GM13976 (cell line): ENCODE measurements at regions not wholly inside any gene's neighbourhood (a gene's known extent, or its start where the extent isn't known, plus 50 kb on each side); places are given as distances from the start of the nearest gene placed in this dataset.
"Not testable (repeated sequence)": the region's sequence is repeated elsewhere in the genome, so short reads cannot be mapped to it uniquely, and the experiment has no call there.

Experiments used
- DNase-seq: peaks from one replicate; pipeline ENCODE4 v3.0.0; 2012; ENCODE audit warnings: low spot score
- in situ Hi-C: fragments of 300-500 bp; cut with MboI; formaldehyde crosslinking; loops from one replicate; pipeline ENCODE4 v1.12.0; 2022; ENCODE audit warnings: low sequenced_read_pairs, mixed read lengths, inconsistent platforms; ENCODE audit not compliant: unreplicated experiment
- TF ChIP-seq, protein P1 (sequence below): IDR thresholded peaks from 2 replicates; pipeline ENCODE4 v1.5.1; 2012; ENCODE audit warnings: borderline replicate concordance, mild to moderate bottlenecking; ENCODE audit not compliant: insufficient read depth; ENCODE audit errors: extremely low read depth, missing control alignments, control extremely low read depth

DNA sequence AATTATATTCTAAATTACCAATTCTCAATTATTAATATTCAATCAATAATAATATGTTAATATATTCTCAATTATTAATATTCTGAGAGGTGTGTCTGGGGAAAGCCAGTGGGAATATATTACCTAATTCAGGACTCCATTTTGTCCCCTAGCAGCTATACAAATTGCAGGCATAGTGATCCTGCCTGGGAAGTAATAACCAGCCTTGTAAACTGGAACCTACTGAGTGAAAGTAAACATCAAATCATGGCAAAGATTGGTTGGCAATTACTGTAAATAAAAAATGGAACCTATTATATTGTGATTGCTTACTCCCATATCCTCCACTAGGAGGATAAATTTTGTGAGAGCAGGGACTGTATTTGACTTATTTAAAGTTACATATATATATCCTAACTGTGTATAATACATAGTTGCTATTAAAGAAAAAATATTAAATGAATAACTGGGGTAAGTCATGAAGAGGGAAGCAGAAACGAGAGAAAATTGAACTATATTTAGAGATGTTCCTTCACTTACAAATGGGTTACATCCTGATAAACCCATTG, 150.5 kb upstream of the ELL2 start:
- no peak for DNase-seq
- in situ Hi-C loops = no loop called here
- TF ChIP-seq, protein P1, sequence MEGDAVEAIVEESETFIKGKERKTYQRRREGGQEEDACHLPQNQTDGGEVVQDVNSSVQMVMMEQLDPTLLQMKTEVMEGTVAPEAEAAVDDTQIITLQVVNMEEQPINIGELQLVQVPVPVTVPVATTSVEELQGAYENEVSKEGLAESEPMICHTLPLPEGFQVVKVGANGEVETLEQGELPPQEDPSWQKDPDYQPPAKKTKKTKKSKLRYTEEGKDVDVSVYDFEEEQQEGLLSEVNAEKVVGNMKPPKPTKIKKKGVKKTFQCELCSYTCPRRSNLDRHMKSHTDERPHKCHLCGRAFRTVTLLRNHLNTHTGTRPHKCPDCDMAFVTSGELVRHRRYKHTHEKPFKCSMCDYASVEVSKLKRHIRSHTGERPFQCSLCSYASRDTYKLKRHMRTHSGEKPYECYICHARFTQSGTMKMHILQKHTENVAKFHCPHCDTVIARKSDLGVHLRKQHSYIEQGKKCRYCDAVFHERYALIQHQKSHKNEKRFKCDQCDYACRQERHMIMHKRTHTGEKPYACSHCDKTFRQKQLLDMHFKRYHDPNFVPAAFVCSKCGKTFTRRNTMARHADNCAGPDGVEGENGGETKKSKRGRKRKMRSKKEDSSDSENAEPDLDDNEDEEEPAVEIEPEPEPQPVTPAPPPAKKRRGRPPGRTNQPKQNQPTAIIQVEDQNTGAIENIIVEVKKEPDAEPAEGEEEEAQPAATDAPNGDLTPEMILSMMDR = no peak

DNA sequence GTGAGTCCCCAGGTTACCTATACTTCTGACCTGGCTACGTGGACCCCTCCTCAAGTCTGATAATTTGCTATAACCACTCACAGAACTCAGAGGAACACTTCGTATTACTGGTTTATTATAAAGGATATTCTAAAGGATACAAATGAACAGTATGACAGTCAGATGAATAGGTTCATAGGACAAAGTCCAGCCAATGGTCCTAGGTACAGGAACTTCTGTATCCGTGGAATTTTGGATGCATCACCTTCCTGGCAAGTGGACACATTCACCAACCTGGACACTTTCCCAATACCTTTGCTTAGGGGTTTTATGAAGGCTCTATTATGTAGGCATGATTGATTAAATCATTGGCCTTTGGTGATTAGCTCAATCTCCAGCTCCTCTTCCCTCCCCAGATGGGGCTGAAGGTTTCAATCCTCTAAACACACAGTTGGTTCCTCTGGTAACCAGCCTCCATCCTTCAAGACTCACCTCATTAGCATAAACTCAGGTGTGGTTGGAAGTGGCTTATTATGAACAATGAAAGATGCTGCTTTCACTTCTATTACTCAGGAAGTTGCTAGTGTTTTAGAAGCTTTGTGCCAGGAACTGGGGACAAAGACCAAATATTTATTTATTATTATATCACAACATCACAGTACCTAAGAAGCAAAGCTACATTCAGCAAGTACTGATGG, 149.6 kb upstream of the ELL2 start:
- in situ Hi-C loops = no loop called here
- TF ChIP-seq, protein P1 = no peak
- no peak for DNase-seq

DNA sequence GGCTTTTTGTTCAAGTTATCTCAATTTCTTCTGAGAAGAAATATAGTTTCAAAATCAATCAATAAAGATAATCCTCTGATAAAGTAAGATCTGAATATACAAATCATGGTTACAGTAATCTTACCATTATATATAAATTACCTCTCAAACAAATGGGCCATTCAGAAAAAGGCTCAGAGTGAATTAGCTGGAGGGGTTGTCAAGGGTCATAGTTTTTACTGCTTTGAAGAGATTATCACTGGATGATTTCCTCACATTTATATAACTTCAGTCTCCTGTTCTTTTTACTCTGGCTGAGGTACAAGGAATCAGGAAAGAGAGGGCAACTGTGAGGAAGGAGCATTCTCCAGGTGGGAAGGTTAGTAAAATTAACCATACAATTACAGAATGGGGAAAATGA, 148.6 kb upstream of the ELL2 start:
- in situ Hi-C loops = no loop called here
- TF ChIP-seq, protein P1 = no peak
- DNase-seq = no peak

DNA sequence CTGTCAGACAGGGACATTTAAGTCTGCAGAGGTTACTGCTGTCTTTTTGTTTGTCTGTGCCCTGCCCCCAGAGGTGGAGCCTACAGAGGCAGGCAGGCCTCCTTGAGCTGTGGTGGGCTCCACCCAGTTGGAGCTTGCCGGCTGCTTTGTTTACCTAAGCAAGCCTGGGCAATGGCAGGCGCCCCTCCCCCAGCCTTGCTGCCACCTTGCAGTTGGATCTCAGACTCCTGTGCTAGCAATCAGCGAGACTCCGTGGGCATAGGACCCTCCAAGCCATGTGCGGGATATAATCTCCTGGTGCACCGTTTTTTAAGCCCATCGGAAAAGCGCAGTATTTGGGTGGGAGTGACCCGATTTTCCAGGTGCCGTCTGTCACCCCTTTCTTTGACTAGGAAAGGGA, 147.0 kb upstream of the ELL2 start:
- in situ Hi-C loops, DNase-seq: not testable (repeated sequence)

DNA sequence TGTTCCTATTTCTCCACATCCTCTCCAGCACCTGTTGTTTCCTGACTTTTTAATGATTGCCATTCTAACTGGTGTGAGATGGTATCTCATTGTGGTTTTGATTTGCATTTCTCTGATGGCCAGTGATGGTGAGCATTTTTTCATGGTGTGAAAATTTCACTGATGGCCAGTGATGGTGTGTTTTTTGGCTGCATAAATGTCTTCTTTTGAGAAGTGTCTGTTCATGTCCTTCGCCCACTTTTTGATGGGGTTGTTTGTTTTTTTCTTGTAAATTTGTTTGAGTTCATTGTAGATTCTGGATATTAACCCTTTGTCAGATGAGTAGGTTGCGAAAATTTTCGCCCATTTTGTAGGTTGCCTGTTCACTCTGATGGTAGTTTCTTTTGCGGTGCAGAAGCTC, 142.2 kb upstream of the ELL2 start:
- in situ Hi-C loops = not testable (repeated sequence)

DNA sequence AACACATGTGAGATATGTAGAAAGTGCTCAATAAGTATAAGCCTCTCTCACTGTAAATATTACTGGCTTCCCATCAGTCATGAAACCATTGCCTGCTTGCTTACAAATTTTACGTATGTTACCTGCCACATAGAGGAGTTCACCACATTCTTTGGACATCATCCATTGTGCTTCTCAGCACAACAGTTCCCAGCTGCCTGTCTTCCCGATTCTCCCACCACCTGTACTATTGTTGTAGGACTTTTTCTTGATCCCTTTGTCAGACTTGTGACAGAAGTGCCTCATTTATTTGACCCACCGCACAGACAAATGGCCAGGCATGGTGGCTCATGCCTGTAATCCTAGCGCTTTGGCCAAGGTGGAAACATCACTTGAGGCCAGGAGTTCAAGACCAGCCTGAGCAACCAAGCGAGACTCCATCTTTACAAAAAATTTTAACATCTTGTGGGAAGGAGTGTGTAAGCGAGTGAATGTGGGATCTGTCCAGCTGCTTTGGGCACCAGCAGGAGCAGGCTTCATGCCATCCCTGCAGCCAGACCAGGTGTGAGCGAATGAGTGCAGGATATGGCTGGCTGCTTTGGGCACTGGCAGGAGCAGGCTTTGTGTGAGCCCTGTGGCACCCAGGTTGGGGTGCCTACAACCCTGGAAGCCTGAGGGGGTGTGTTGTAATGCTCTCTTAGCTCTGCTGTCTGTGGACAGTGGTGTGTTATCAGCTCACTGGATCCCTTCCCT, 139.9 kb upstream of the ELL2 start:
- DNase-seq = no peak
- in situ Hi-C loops = no loop called here
- TF ChIP-seq, protein P1 = no peak

More for the DNA sequence above, 142.2 kb upstream of the ELL2 start:
- DNase-seq = not testable (repeated sequence)

DNA sequence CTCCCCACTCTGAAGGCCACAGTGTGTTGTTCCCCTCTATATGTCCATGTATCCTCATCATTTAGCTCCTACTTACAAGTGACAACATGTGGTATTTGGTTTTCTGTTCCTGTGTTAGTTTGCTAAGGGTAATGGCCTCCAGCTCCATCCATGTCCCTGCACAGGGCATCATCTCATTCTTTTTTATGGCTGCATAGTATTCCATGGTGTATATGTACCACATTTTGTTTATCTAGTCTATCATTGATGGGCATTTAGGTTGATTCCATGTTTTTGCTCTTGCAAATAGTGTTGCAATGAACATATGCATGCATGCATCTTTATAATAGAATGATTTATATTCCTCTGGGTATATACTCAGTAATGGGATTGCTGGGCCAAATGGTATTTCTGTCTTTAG, 135.8 kb upstream of the ELL2 start:
- in situ Hi-C loops, DNase-seq: not testable (repeated sequence)

DNA sequence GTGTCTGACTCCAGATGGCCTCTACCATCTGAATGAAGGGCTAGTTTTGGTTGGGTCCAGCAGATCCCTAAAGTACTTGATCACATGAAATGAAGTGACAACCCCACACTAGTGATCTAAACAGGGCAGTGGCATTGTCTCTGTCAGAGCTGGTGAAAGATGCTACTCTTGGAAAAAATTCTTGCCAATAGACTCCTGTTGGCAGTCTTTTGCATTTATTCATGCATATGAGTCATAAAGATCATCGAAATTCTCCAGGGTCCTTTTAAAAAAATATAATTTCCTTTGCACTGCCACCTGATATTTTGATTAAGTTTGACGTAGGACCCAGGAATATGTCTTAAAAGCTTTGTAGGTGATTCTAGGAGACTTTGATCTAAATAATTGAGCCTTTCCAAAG, 135.1 kb upstream of the ELL2 start:
- TF ChIP-seq, protein P1 = no peak
- in situ Hi-C loops = no loop called here
- DNase-seq = no peak
